K562 (cell line): ENCODE measurements at regions not wholly inside any gene's neighbourhood (a gene's known extent, or its start where the extent isn't known, plus 50 kb on each side); places are given as distances from the start of the nearest gene placed in this dataset.

Source experiments
- CHD7 ChIP-seq: fragments of 200-600 bp; sonication (generic); IDR thresholded peaks from one replicate; pipeline ENCODE4 v1.6.1; 2012; ENCODE audit warnings: mild to moderate bottlenecking, low read depth, low read length, inconsistent platforms
- GATAD2A ChIP-seq: fragments of 450-650 bp; IDR thresholded peaks from 2 replicates; pipeline ENCODE4 v1.6.1; 2017
- PREB ChIP-seq: sonication (generic); formaldehyde crosslinking; IDR thresholded peaks from 2 replicates; pipeline ENCODE4 v1.8.1; 2023; ENCODE audit warnings: mild to moderate bottlenecking, missing genetic modification reagents
- RNF219 ChIP-seq: fragments of 250-450 bp; sonication (Bioruptor Pico); IDR thresholded peaks from 2 replicates; pipeline ENCODE4 v1.5.0; 2022; ENCODE audit warnings: mild to moderate bottlenecking
- SIRT6 ChIP-seq: IDR thresholded peaks from one replicate; pipeline ENCODE4 v1.6.1; 2012; ENCODE audit warnings: low read depth, mild to moderate bottlenecking, control low read depth, inconsistent platforms, low read length, moderate library complexity
- THAP12 ChIP-seq: fragments of 250-450 bp; sonication (Bioruptor Pico); IDR thresholded peaks from 2 replicates; pipeline ENCODE4 v1.9.0; 2021; ENCODE audit warnings: mild to moderate bottlenecking, inconsistent platforms
- TOE1 ChIP-seq, 2 experiments: fragments of 450-650 bp in 1 of 2; sonication (generic) in 1 of 2; formaldehyde crosslinking in 1 of 2; IDR thresholded peaks; 2 replicates each; pipeline versions ENCODE4 v1.7.1 to v1.8.0; 2016 to 2022; ENCODE audit warnings: borderline replicate concordance in 2 of 2, mild to moderate bottlenecking in 2 of 2, antibody characterized with exemption in 1 of 2, inconsistent platforms in 1 of 2, low read depth in 1 of 2, missing genetic modification reagents in 1 of 2, moderate library complexity in 1 of 2
- ZBTB9 ChIP-seq: fragments of 450-650 bp; formaldehyde crosslinking; IDR thresholded peaks from 2 replicates; pipeline ENCODE4 v1.4.0; 2020; ENCODE audit warnings: mild to moderate bottlenecking, moderate library complexity

- no peak for TF ChIP-seq THAP12 (CRISPR knock-in tag)
- TF ChIP-seq RNF219: no peak
- no peak for TF ChIP-seq SIRT6
- no peak for TF ChIP-seq TOE1 (IDR thresholded peaks at IDR 0.05; ENCODE audit: borderline replicate concordance)
- TF ChIP-seq TOE1 (CRISPR knock-in tag; IDR thresholded peaks at IDR 0.05; ENCODE audit: borderline replicate concordance, low read depth): no peak
- no peak for TF ChIP-seq CHD7
- TF ChIP-seq ZBTB9 (CRISPR knock-in tag): no peak
- TF ChIP-seq GATAD2A: no peak
- TF ChIP-seq PREB (CRISPR knock-in tag): no peak
These were observed 58.6 kb downstream of the ADCYAP1 start (continued) for GRCh38 chr18:963276-963675.
